ENCODE measurements at regions not wholly inside any gene's neighbourhood (a gene's known extent, or its start where the extent isn't known, plus 50 kb on each side); places are given as distances from the start of the nearest gene placed in this dataset.

DNA sequence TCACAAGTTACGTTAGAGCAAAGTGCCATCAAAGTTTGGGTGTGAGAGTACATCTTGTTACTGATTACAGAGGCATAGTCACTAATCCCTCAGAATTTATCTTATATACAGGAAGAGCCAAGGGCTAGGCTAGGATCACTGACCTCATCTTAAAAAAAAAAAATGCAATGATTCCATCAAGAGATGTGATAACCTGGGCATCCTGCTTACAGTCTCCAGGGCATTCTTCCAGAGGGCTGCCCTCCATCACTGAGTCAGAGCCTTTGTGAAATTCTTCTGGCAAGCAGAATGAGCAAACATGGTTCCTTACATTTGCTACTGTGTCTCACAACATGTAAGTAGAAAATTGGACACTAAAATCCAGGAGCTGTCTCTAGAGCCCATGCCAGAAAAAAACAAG lies 410.6 kb downstream of the ZFHX3 start:
- TF ChIP-seq, protein P1, sequence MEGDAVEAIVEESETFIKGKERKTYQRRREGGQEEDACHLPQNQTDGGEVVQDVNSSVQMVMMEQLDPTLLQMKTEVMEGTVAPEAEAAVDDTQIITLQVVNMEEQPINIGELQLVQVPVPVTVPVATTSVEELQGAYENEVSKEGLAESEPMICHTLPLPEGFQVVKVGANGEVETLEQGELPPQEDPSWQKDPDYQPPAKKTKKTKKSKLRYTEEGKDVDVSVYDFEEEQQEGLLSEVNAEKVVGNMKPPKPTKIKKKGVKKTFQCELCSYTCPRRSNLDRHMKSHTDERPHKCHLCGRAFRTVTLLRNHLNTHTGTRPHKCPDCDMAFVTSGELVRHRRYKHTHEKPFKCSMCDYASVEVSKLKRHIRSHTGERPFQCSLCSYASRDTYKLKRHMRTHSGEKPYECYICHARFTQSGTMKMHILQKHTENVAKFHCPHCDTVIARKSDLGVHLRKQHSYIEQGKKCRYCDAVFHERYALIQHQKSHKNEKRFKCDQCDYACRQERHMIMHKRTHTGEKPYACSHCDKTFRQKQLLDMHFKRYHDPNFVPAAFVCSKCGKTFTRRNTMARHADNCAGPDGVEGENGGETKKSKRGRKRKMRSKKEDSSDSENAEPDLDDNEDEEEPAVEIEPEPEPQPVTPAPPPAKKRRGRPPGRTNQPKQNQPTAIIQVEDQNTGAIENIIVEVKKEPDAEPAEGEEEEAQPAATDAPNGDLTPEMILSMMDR (IDR thresholded peaks at IDR 0.05), result no peak
- TF ChIP-seq POLR2A (IDR thresholded peaks at IDR 0.05) (no peak), POLR2AphosphoS5 (IDR thresholded peaks at IDR 0.05) (no peak)

All from upper lobe of left lung (tissue), 4 donors.